BJ (cell line): ENCODE measurements at regions not wholly inside any gene's neighbourhood (a gene's known extent, or its start where the extent isn't known, plus 50 kb on each side); places are given as distances from the start of the nearest gene placed in this dataset.

ENCODE experiments used
- CTCF ChIA-PET: fragments of 350-600 bp; formaldehyde crosslinking; extraction: SDS; loops from one replicate; lab custom pipeline; 2021; ENCODE audit warnings: antibody characterized with exemption, inconsistent platforms; lab: Yijun Ruan, JAX
- POLR2A ChIA-PET: fragments of 300-600 bp; sonication (Branson Sonifier 250); formaldehyde crosslinking; extraction: SDS; loops from one replicate; lab custom pipeline; 2021; ENCODE audit warnings: antibody characterized with exemption; lab: Charles Lee
- DNase-seq: peaks from one replicate; pipeline ENCODE4 v3.0.0-alpha.2; 2011; ENCODE audit warnings: low read depth
- H3K27me3 ChIP-seq: 2 replicates; pipeline ENCODE4 v1.6.0; 2011; ENCODE audit warnings: low read length; ENCODE audit not compliant: control insufficient read depth, insufficient read depth
- H3K36me3 ChIP-seq: 2 replicates; pipeline ENCODE4 v1.5.1; 2011; ENCODE audit warnings: low read length; ENCODE audit not compliant: control insufficient read depth, insufficient read depth
- H3K4me3 ChIP-seq: 2 replicates; pipeline ENCODE4 v1.5.1; 2011; ENCODE audit warnings: low read depth, mild to moderate bottlenecking, control low read depth, low read length
- CTCF ChIP-seq: IDR thresholded peaks from 2 replicates; pipeline ENCODE4 v1.5.1; 2011; ENCODE audit warnings: low read depth, mild to moderate bottlenecking, control low read depth, inconsistent platforms, low read length, moderate library complexity; ENCODE audit not compliant: insufficient read depth

- DNase-seq, result no peak
- no peak for TF ChIP-seq CTCF
- no peaks in the 10 kb centered on the region for H3K27me3 ChIP-seq
- POLR2A ChIA-PET, result no interaction called here
- CTCF ChIA-PET, result no interaction called here
- H3K36me3 ChIP-seq, result no peaks in the 10 kb centered on the region
- no peak overlapping the region for H3K4me3 ChIP-seq
These were observed 99.7 kb upstream of the RXFP2 start for GRCh38 chr13:31639443-31640163.

- no peak overlapping the region for H3K4me3 ChIP-seq
- DNase-seq, result no peak
- TF ChIP-seq CTCF, result no peak
- H3K27me3 ChIP-seq, result no peaks in the 10 kb centered on the region
- H3K36me3 ChIP-seq, result no peaks in the 10 kb centered on the region
- CTCF ChIA-PET, result interaction anchor here (2.1 kb wide), 1 partner anchor 21 kb away, joined by 5 read pairs; no protein-coding TSS in a partner anchor
- POLR2A ChIA-PET, result no interaction called here
These were observed 89.6 kb upstream of the RXFP2 start for GRCh38 chr13:31649766-31650165.

GRCh38 chr13:31653730-31654129 lies 85.6 kb upstream of the RXFP2 start:
- Histone ChIP-seq H3K36me3 (no peaks in the 10 kb centered on the region), H3K27me3 (no peaks in the 10 kb centered on the region; the same call in 1 of the 2 replicates), H3K4me3 (no peak overlapping the region)
- CTCF ChIA-PET, result no interaction called here
- TF ChIP-seq CTCF, result no peak
- POLR2A ChIA-PET, result no interaction called here
- no peak for DNase-seq

GRCh38 chr13:31663880-31664585 lies 75.3 kb upstream of the RXFP2 start:
- TF ChIP-seq CTCF, result no peak
- no peaks in the 10 kb centered on the region for H3K36me3 ChIP-seq
- H3K27me3 ChIP-seq, result peaks cover 1% of the 10 kb centered on the region
- no peak for DNase-seq
- ChIA-PET POLR2A (no interaction called here), CTCF (interaction anchor here (1.4 kb wide), 1 partner anchor 18 kb away, joined by 4 read pairs; no protein-coding TSS in a partner anchor)
- H3K4me3 ChIP-seq, result no peak overlapping the region

- TF ChIP-seq CTCF, result no peak
- POLR2A ChIA-PET, result no interaction called here
- no peak for DNase-seq
- no peak overlapping the region for H3K4me3 ChIP-seq
- CTCF ChIA-PET, result no interaction called here
- no peaks in the 10 kb centered on the region for H3K36me3 ChIP-seq
- no peaks in the 10 kb centered on the region for H3K27me3 ChIP-seq
These were observed 68.3 kb upstream of the RXFP2 start for GRCh38 chr13:31670831-31671617.
